Stimulated activated CD4-positive, alpha-beta T cell treated with anti-CD3 and anti-CD28 coated beads, Interleukin-1b, Interleukin-23, amount 100 ng/mL, for 1 hour (primary cell): ENCODE measurements at regions not wholly inside any gene's neighbourhood (a gene's known extent, or its start where the extent isn't known, plus 50 kb on each side); places are given as distances from the start of the nearest gene placed in this dataset.

Experiments
- DNase-seq, 2 donors: peaks; one replicate each; pipeline ENCODE4 v3.0.0-alpha.2; 2020; ENCODE audit warnings: low read depth in 2 of 2

DNA sequence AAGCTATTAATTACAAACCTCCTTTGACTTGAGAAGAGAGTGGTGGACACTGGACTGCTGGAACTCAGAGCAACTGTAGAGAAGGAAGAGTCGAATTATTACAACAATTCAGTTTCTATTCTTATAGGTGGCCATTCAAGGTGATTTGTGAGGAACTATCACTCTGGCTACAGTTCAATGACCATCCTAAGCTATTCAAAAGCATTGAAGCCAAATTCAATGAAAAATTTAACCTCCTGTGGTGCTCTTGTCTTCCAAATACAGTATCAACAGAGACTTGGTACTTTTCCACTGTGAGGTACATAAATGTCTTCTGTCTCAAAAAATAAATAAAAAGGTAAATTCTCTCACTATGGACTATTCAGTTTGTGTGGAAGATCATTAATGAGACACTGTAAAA lies 513.3 kb upstream of the SEMA6D start:
- DNase-seq: no peak

DNA sequence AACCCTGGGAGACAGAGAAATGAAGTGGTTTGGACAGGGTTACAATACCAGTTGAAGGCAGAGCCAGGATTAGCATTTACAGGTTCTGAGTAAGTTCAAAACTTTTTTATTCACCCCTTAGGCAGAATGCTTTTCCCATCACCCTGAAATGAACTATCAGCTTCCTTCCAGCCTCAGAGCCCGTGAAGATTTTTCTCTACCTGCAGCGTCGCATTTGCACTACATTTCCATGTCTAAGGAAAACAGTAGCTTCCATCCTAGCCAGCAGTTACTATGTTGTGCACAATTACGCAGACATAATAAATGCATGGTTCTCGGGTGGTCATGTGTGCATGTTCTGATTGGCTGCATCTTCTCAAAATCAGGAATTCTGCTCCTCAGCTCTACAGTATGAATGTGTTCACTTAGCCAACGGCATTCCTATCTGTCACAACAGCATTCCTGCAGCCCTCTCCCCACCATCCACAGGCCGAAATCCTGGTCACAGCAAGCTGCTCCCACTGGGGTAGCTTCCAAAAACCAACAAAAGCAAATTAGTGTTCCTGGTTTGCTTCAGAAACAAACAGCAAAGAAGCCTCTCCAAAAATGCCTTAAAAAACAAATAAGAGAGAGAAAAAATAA lies 510.8 kb upstream of the SEMA6D start:
- no peak for DNase-seq

DNA sequence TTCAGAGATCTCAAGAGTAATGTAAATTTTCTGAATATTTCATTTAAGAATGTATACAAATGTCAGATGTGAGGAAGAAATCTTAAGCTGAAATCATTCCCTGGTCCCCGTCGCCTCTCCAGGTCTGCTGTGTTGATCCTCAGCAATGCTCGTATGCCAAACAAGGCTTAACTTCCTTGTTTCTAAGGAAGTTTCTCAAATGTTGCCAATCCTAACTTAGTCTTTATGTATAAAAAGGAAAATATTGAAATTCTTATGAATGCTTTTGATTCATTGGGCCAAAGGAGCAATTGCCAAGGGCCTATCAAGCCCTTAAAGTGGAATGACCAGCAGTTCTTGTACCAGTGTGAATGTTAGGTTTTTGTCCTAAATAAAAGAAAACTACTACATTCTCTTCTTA lies 507.7 kb upstream of the SEMA6D start:
- no peak for DNase-seq

DNA sequence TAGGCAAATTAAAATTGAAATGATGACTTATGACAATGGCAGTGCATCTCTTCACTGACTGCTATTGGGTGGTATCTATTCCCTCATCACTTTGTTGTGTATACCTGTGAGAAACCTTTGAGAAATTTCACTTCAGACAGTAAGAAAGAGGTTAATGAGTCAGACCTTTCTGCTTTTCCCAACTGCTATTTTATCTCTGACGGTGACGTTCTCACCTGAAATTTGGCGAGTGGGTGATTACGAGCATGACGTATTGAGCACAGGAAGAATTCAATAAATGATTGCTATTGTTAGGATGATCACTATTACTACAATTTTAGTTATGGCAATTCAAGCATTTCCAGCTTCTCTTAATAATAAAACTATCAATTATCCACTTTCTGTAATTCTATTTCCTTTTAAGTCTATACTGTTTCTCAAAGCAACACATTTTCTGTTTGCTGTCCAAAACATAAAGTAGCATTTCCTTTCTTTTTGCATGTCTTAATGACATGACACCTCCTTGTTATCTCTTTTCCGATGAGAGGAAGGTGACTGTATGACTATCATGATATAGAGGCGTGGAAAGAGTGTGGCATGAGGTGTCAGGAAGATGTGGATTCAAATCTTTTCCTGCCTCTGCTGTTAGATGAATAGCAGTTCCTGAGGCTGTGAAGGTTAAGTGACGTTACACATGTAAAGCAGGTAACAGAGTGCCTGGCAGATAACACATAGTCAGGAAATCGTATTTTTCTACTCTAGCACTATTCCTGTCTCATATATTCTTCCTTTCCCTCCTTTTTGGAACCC lies 504.9 kb upstream of the SEMA6D start:
- no peak for DNase-seq

DNA sequence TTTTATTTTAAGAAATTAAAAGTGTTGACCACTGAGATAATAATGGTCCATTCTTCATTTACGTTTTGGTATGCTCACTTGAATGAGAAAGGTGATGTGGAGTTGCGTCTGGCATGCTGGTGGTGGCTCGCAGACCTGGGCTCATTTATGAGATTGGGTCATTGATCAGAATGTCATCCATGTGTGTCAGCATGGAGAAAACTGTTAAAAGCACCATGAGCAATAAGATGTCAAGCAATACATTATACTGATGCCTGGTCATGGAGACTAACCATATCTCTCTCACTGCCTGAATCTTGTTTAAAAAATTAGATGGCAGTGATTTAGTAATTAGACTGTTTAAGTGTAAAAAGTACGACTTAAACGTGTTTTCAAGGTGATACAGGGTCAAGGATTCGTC lies 503.4 kb upstream of the SEMA6D start:
- no peak for DNase-seq

DNA sequence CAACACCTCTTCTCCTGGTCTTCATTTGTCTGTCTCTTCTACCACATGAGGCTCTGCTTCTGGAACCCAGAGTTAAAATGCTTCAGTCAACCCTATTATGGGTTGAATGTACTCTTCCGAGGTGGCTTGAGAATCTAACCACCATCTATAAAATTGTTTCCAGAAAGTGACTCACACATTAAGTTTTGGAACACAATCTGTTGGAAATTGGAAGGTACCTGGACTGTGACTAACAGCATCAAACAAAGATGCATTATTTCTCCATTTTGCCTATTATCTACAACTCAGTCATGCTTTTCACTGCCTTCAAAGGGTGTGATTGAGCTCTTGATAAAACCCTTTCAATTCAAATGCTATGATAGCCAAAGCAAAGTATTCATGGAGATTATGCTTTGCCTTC lies 499.0 kb upstream of the SEMA6D start:
- DNase-seq: no peak

DNA sequence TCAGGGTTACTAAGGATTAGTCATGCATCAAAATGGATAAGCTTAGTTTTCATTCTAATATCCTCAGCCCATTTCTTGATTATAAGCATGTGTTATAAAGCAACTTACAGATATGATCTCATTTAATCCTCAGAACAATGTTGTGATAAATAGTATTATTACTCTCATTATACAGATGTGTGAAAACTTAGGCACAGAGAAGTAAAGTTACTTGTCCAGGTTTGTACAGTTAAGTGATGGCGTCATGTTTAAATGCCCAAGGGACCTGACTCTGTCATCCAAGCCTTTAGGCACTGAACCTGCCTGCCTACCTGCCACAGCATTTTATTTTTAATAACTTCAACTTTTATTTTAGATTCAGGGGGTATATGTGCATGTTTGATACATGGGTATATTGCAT lies 472.9 kb upstream of the SEMA6D start:
- DNase-seq: no peak

DNA sequence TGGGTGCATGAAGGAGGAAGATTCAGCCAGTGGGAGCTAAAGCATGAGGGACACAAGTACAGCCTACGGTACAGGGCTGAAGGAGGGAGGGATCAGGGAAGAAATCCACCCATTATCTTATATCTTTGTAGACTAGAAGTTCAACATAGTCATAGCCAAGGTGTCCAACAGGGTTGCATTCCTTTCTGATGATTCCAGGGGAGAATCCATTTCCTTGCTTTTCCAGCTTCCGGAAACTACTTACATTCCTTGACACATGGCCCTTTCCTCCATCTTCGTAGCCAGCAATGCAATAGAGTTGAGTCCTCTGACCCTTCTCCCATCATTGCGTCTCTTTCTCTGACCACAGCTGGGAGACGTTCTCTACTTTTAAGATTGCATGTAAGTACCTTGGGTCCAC lies 471.0 kb upstream of the SEMA6D start:
- DNase-seq: no peak

DNA sequence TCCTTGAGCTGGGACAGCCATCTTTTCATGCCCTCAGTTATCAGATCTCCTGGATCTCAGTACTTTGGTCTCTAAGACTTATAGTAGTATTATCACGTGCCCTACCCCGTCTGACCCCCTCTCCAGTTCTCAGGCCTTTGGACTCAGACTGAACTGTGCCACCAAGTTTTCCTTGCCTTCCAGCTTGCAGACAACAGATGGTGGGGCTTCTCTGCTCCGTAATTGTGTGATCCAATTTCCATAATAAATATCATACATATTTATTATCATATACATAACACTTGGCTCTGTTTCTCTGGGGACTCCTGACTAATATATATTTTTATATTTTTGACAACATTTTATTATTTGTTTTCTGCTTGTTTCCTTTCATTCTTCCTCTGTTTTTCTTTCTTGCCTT lies 458.8 kb upstream of the SEMA6D start:
- no peak for DNase-seq

DNA sequence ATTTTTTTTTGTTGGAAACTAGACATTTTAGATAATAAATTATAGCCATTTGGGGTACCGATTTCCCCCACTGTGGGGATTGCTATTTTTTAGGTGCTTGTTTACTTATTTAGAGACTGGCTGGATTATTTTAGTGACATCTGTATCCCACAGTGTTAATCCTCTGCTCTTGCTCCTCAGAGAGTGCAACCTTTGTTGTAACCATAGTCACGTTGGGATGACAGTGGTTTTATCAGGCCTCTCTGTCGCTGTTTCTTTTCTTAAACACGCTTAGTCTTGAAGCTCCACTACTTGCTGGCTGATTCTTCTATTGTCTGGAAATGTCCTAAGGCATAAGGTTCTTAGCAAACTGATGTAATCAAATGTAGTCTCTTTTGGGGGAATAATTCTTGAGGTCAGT lies 451.6 kb upstream of the SEMA6D start:
- no peak for DNase-seq

DNA sequence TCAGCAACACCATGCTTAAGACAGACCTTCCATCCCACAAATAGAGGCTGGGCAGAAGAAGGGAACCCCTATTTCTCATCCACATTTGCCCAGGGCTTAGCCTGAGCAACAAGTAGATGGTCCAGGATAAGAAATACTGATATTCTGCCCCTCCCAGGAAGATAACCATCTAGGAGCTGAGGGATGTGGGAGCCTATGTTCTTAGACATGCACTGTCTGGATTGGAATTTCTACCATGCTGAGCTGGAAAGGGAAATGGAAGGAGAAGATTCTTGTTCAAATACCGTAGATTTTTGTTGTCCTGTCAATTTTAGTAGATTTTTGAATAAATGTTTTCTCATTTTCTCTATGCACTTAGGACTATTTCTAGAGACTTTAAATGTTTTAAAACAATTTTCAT lies 450.7 kb upstream of the SEMA6D start:
- no peak for DNase-seq

DNA sequence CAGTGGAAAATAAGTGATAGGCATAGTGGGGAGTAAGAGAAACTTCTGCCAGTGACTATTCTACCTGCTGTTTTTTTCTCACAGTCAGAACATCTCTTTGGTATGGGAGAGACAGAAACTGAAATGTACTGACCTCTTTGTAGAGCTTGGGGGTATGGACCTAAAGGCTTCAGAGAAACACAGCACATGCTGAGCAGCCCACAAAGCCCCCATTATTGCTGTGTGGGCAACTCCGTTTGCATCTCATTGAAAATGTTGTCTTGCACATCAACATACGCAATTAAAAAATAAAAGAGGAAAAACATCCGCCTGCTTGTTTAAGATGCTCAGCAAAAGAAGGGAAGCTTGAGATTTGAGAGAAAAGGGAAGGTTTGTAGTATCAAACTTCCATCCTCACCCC lies 443.4 kb upstream of the SEMA6D start:
- no peak for DNase-seq

DNA sequence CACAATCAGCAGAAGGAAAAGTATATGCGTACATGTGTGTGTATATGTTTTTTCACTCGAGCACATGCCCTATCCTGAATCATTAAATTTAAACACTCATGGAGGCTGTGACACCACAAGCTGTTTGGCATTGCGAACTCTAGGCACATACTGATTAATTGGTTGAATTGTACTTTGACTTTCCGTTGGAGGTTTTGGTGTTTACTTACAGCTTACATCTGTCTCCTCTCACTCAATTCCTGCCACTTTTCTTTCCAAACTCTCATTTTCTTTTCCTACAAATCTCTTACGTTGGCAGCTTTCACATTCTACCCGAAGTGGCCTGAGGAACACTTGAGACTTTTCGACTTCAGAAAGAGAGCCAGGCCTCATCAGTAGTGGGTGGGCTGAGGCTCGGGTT lies 434.1 kb upstream of the SEMA6D start:
- DNase-seq: no peak

DNA sequence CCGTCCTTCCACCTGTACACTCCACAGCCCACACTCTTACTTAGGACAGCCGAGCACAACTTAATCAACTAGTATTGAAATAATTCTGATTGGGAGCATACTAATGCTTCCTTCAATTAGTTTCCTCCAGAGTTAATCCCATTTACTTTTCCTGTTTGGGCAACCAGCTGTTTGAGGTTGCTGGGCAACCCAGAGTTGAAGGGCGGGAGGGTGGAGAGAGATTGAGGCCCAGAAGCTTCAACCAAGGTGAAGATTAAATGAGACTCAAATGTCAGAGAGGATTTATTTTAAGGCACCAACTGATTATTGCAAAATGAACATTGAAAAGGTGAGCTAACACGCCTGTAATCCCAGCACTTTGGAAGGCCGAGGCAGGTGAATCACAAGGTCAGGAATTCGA lies 428.5 kb upstream of the SEMA6D start:
- no peak for DNase-seq

DNA sequence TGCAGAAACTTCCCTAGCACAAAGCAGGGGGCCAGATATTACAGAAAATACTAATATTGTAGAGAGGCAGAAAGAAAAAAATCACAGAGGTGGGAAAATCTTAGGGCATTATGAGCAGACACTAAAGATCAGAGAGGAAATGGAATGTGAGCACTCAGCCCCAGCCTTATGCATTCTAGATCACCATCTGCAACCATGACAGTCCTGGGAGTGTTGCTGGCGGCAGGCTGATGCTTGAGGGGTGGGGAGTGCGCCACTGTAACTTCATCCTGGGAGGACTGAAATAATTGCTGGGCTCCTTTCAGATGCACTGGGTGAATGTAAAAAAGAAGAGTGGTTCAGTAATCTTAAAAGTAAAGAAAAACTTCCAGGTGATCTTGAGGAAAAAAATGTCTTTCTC lies 427.6 kb upstream of the SEMA6D start:
- no peak for DNase-seq

DNA sequence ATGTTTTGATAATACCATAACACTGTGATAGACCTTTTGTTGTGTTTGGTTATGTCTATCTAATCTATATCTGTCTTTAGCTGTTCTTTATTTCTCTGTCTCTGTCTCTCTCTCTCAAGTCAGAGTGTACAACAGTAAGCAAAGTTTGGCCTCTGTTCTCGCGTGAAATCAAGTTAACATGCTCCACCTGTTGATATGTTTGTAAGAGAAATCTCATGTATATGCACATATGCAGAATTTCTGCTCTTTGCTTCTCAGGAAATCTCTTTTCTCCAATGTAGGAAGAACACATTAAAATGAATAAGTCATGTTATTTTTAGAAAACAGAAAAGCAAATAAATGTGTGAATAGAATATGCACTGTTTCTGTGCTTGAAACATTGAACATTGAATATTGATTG lies 425.5 kb upstream of the SEMA6D start:
- no peak for DNase-seq

DNA sequence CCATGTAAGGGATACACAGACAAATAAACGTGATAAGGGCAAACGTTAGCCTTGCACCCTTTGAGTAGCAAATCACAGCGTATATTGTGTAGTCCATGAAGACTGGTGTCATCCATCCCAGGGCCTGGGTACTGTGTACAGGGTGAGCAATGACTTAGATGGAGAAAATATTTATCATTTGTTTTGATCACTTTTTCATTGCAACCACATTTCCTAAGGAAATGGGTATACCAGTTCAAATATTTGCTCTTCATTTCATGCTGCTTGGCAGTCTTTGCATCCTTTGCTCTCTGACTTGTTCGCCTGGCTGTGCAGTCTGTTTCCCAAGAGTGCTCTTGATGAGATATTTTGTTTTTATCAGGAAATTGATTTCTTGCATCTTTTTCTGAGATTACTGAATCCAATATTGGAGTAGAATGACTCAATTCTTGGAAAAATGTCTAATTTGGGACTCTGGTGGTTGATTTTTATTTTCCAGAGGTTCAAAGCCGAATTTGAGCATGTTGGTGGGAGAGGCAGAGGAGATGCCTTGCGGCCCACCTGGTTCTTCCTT lies 424.6 kb upstream of the SEMA6D start:
- no peak for DNase-seq

DNA sequence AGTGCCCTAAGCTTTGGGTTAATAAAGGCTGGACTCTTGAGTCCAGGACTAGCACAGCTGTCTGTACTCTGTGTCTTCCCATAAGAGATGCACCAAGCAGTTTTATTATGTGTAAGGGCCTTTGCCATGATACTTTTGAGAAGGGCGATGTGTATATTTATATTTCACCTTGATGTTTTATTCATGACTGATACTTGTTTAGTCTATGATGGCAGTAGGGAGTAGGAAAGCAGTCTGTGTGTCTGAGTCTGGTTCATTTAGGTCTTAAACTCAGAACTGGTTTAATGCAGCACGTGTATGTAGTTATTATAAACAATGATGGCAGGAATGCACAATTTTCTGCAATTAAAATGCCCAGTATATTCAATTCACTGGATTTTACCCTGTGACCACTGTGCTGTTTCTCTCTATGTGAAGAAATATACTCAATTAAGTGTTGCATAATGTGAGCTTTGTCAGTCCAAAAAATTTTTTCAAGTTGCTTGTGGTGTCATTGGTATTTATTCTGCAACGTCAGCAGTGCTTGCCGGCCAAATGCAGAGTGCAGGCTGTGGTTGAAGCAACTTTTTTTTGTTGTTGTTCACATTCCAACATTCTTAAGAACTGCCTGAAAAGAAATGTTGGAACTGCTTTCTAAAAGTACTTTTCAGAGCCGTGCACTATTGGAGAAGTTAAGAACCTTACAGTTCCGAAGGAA lies 423.7 kb upstream of the SEMA6D start:
- DNase-seq: no peak

DNA sequence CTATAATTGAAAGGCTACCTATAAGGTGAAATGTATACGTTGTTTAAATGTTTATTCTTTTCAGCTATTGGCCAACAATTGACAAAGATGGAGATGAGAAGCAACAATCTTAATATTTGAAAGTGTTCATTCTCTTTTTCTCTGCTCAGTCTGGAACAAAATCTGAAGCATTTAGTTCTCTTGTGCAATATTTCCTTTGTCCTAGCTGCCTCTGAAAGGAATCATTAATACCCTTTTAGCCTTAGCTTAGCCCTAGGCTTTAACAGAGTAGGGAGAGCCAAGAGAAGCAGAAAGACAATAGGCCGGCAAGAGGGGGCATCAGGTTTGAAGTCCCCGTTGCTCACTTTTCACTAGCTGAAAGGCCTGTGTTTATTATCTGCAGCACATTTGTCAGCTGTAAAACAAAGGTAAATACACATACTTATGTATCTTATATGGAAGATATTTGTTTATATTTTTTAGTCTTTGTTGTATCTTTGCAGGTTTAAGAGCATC lies 422.5 kb upstream of the SEMA6D start:
- no peak for DNase-seq

DNA sequence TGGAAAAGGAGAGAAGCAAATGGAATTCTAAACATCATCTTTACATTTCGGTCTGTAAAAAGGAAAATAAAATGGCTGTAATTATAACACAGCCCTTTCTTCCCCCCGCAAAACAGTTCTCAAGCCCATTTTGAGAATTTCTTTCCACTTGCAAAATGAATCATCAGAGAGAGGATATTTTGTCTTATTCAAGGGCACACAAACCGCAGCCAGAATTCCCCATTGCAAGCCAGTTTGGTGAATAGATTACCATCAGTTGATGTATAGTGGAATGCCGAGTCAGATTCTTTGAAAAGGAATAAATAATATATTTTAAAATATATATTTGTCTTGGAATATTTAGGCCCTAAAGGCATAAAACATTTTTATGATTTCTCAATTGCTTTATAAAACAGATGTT lies 420.4 kb upstream of the SEMA6D start:
- no peak for DNase-seq

DNA sequence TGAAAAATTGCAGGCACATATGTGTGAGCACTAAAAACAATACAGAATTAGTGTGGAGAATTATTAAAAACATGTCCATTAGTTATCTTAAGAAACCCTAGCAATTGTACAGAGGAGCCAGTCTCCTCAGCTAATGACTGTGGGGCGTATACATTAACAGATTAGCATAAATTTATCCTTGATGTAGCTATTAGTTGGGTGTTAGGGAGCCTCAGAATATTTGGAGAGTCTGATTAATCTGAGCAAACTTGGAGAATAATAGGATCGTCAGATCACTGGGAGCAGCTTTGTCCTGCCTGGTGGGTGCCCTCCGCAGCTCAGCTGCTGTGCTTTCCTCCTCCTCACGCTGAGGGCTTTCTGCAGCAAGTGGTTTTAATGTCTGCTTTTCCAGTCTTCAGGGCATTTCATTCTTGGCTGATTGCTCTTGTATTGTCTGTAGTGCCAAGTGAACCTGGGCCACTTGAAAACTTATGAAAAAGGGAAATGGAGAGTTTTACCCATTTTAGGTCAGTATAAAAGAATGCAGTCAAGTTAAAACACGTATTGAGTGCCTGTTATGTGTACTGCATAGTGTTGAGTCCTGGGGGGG lies 417.4 kb upstream of the SEMA6D start:
- no peak for DNase-seq

DNA sequence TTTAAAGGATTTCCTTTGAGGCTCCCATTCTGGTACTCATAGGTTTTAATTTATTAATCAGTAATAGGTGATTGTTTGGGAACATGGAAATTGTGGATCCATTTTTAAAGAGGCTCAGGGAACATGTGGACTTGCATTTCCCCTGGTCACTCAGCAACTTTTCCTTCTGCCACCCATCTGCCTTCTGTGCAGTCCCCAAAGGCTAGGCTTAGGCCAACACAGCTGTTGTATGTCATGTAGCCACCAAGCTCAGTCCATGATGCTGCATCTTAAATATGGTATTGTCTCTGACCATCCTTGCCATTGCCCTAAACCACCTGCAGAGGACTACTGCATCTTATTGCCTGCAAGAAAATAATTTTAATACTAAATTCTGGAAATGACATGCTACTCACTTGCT lies 416.7 kb upstream of the SEMA6D start:
- no peak for DNase-seq
